Transverse colon (tissue), 4 donors: ENCODE measurements at regions not wholly inside any gene's neighbourhood (a gene's known extent, or its start where the extent isn't known, plus 50 kb on each side); places are given as distances from the start of the nearest gene placed in this dataset.

Source experiments
- DNase-seq: peaks from one replicate; pipeline ENCODE4 v3.0.0-alpha.2; 2019
- H3K27ac ChIP-seq, 4 donors: fragments of 200-600 bp; sonication (generic); 2 replicates each; pipeline ENCODE4 v1.5.1; 2016 to 2018; ENCODE audit warnings: inconsistent platforms in 4 of 4
- H3K27me3 ChIP-seq: fragments of 200-600 bp; sonication (generic); 2 replicates; pipeline ENCODE4 v1.5.1; 2017; ENCODE audit warnings: inconsistent platforms
- H3K36me3 ChIP-seq, 4 donors: fragments of 200-600 bp; sonication (generic); 2 replicates each; pipeline ENCODE4 v1.5.1; 2017 to 2019; ENCODE audit warnings: inconsistent platforms in 4 of 4
- H3K4me1 ChIP-seq, 4 donors: fragments of 200-600 bp; sonication (generic); 2 replicates each; pipeline ENCODE4 v1.5.1; 2017 to 2020; ENCODE audit warnings: inconsistent platforms in 4 of 4
- H3K4me3 ChIP-seq, 4 donors: fragments of 200-600 bp; sonication (generic); 1 replicate in 1 of 4; 2 replicates in 3 of 4; pipeline versions ENCODE4 v1.5.1 to v1.6.1; 2017 to 2019; ENCODE audit warnings: inconsistent platforms in 4 of 4
- H3K9me3 ChIP-seq, 2 donors: fragments of 200-600 bp; sonication (generic); 2 replicates each; pipeline ENCODE4 v1.5.1; 2017 to 2019; ENCODE audit warnings: inconsistent platforms in 2 of 2
- CTCF ChIP-seq, 5 experiments: fragments of 200-600 bp in 3 of 5; fragments of 450-650 bp in 2 of 5; sonication (generic) in 3 of 5; IDR thresholded peaks; 1 replicate in 2 of 5; 2 replicates in 3 of 5; pipeline ENCODE4 v1.5.1; 2016 to 2017; ENCODE audit warnings: antibody characterized with exemption in 5 of 5, inconsistent platforms in 3 of 5, mild to moderate bottlenecking in 2 of 5, moderate library complexity in 1 of 5
- EP300 ChIP-seq: sonication (generic); formaldehyde crosslinking; IDR thresholded peaks from one replicate; pipeline ENCODE4 v1.6.1; 2017; ENCODE audit warnings: antibody characterized with exemption, low read depth
- POLR2A ChIP-seq: fragments of 450-650 bp; IDR thresholded peaks from one replicate; pipeline ENCODE4 v1.6.1; 2016; ENCODE audit warnings: antibody characterized with exemption, mild to moderate bottlenecking, moderate library complexity
- POLR2AphosphoS5 ChIP-seq, 3 donors: sonication (generic); formaldehyde crosslinking; IDR thresholded peaks; one replicate each; pipeline ENCODE4 v1.6.1; 2016; ENCODE audit warnings: antibody characterized with exemption in 3 of 3
- WGBS, 2 donors: methylation state at CpG; one replicate each; pipeline ENCODE4 v1.1.5; 2018; ENCODE audit warnings: low coverage in 1 of 2; 5-methylcytosine and 5-hydroxymethylcytosine counted together
- in situ Hi-C, 4 donors: fragments of 200-750 bp; cut with MboI; loops; one replicate each; pipeline versions ENCODE4 v1.15.0 to v1.15.1; 2017; ENCODE audit warnings: low sequenced_read_pairs in 3 of 4, low pct_ligation_motif_present in 1 of 4, low pct_unique_long_range_greater_than_20kb in 1 of 4
- intact Hi-C: fragments of 100-400 bp; cut with DNase I; formaldehyde crosslinking; loops from one replicate; pipeline ENCODE4 v1.15.1; 2023; ENCODE audit warnings: low total_unique reads

- DNase-seq = no peak
- intact Hi-C loops = no loop called here
- Histone ChIP-seq H3K4me1 (no peaks in the 10 kb centered on the region), H3K27me3 (no peaks in the 10 kb centered on the region), H3K27ac (no peak overlapping the region), H3K9me3 (no peaks in the 10 kb centered on the region), H3K36me3 (no peaks in the 10 kb centered on the region), H3K4me3 (no peak overlapping the region)
- 93 to 100% methylated on average over 2 of the region's 2 CpGs for WGBS, 2 donors
- in situ Hi-C loops = no loop called here
- TF ChIP-seq POLR2A = no peak
- no peak for TF ChIP-seq EP300
- TF ChIP-seq POLR2AphosphoS5 (IDR thresholded peaks at IDR 0.05) = no peak
- no peak for TF ChIP-seq CTCF (IDR thresholded peaks at IDR 0.05)
Observed at GRCh38 chr1:239574112-239574511, 187.7 kb downstream of the CHRM3 start.

- no peak for DNase-seq
- no peaks in the 10 kb centered on the region for H3K4me1 ChIP-seq
- no peak overlapping the region for H3K4me3 ChIP-seq
- no peaks in the 10 kb centered on the region for H3K36me3 ChIP-seq
- H3K27me3 ChIP-seq = no peaks in the 10 kb centered on the region
- 80 to 90% methylated on average over 2 of the region's 2 CpGs for WGBS, 2 donors
- in situ Hi-C loops (no loop called here), intact Hi-C loops (no loop called here)
- H3K9me3 ChIP-seq = no peaks in the 10 kb centered on the region
- TF ChIP-seq POLR2AphosphoS5 (IDR thresholded peaks at IDR 0.05) (no peak), CTCF (IDR thresholded peaks at IDR 0.05) (no peak), POLR2A (no peak), EP300 (no peak)
- no peak overlapping the region for H3K27ac ChIP-seq
Observed at GRCh38 chr1:239575113-239575512, 188.7 kb downstream of the CHRM3 start.

GRCh38 chr1:239583536-239583935 is 197.2 kb downstream of the CHRM3 start:
- H3K4me3 ChIP-seq = no peak overlapping the region
- intact Hi-C loops = no loop called here
- peaks cover 0 to 6% (median 6%) of the 10 kb centered on the region in 4 donors for H3K4me1 ChIP-seq
- no peak for DNase-seq
- H3K27ac ChIP-seq = no peak overlapping the region
- TF ChIP-seq CTCF (IDR thresholded peaks at IDR 0.05) (no peak), EP300 (no peak), POLR2A (no peak), POLR2AphosphoS5 (IDR thresholded peaks at IDR 0.05) (no peak)
- H3K36me3 ChIP-seq = no peaks in the 10 kb centered on the region
- in situ Hi-C loops = no loop called here
- no peaks in the 10 kb centered on the region for H3K9me3 ChIP-seq
- WGBS, 2 donors = 37 to 38% methylated on average over 1 of the region's 1 CpG
- H3K27me3 ChIP-seq = no peaks in the 10 kb centered on the region

- H3K27ac ChIP-seq = no peak overlapping the region
- H3K4me1 ChIP-seq = peaks cover 0 to 6% (median 6%) of the 10 kb centered on the region in 4 donors
- H3K36me3 ChIP-seq = no peaks in the 10 kb centered on the region
- no peaks in the 10 kb centered on the region for H3K9me3 ChIP-seq
- intact Hi-C loops = no loop called here
- no peaks in the 10 kb centered on the region for H3K27me3 ChIP-seq
- no peak overlapping the region for H3K4me3 ChIP-seq
- in situ Hi-C loops = no loop called here
- TF ChIP-seq CTCF (IDR thresholded peaks at IDR 0.05) (no peak), POLR2A (no peak), POLR2AphosphoS5 (IDR thresholded peaks at IDR 0.05) (no peak), EP300 (no peak)
- no peak for DNase-seq
Observed at GRCh38 chr1:239586128-239586527, 199.8 kb downstream of the CHRM3 start.
